IPS DF 6.9 (cell line): ENCODE measurements at regions not wholly inside any gene's neighbourhood (a gene's known extent, or its start where the extent isn't known, plus 50 kb on each side); places are given as distances from the start of the nearest gene placed in this dataset.

Experiments used
- DNase-seq: peaks from one replicate; pipeline ENCODE4 v3.0.0-alpha.2; 2013; ENCODE audit warnings: low read depth, low spot score
- H3K27ac ChIP-seq: one replicate; pipeline ENCODE4 v1.5.1; 2013; ENCODE audit warnings: low read length, control low read depth
- H3K27me3 ChIP-seq: 2 replicates; pipeline ENCODE4 v1.6.1; 2013; ENCODE audit warnings: mild to moderate bottlenecking, low read length; ENCODE audit not compliant: control insufficient read depth, insufficient read depth
- H3K36me3 ChIP-seq: 2 replicates; pipeline ENCODE4 v1.6.1; 2013; ENCODE audit warnings: low read length; ENCODE audit not compliant: control insufficient read depth, insufficient read depth
- H3K4me1 ChIP-seq: 2 replicates; pipeline ENCODE4 v1.6.1; 2013; ENCODE audit warnings: low read length; ENCODE audit not compliant: control insufficient read depth, insufficient read depth
- H3K4me3 ChIP-seq: 2 replicates; pipeline ENCODE4 v1.5.1; 2013; ENCODE audit warnings: mild to moderate bottlenecking, low read length
- H3K9me3 ChIP-seq: 2 replicates; pipeline ENCODE4 v1.6.1; 2013; ENCODE audit warnings: low read length, inconsistent platforms; ENCODE audit not compliant: control insufficient read depth, insufficient read depth
- WGBS: extraction: QIAGEN DNeasy Blood & Tissue Kit; methylation state at CpG from one replicate; pipeline ENCODE4 v1.1.7; 2013; ENCODE audit warnings: mixed read lengths, missing lambda C conversion rate; ENCODE audit not compliant: insufficient read length, insufficient coverage; 5-methylcytosine and 5-hydroxymethylcytosine counted together

GRCh38 chr11:122207921-122208764, 92.1 kb upstream of the BLID start:
- no CpG with 5 or more reads among the region's 8 CpGs for WGBS
- Histone ChIP-seq H3K4me1 (peaks cover 1% of the 10 kb centered on the region; the same call in 1 of the 2 replicates), H3K27me3 (no peaks in the 10 kb centered on the region), H3K9me3 (no peaks in the 10 kb centered on the region), H3K36me3 (no peaks in the 10 kb centered on the region), H3K27ac (no peak overlapping the region), H3K4me3 (no peak overlapping the region)
- DNase-seq, result no peak

DNA sequence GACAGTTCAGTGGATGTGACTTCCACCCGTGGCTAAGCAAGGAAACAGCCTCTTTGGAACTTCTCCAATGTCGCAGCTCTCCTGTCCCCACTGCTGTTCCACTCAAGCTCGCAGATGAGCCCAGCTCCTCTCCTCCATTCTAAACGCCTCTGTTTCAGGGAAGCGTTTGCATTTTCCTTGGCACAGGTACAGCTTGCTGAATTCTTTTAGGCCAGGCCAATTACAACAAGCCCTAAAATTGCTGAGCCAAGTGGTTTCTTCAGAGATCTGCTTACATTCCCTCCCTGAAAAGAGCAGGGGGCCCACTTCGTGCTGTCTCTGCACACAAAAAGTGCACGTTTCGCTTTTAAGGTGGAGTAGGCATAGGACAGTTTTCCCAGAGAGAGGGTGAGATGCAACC, 91.5 kb upstream of the BLID start:
- H3K4me1 ChIP-seq, result peaks cover 3% of the 10 kb centered on the region; the same call in 1 of the 2 replicates
- no CpG with 5 or more reads among the region's 8 CpGs for WGBS

DNA sequence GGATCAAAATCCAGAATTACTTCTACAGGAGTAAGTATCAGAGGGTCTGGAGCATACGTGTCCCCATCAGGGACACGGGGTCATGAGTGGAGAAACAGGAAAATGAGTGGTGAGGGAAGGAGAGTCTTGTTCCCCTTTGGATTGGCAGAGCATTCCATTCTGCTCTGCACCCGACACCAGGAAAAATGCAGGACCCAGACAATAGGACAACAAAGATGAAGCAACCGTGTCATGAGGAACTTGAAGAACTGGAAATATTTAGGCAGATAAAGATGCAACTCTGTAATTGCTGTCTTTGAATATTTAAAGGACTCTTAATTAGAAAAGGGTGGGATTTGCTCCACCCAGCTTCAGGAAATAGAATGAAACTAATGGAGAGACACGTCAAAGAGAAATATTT, 89.0 kb upstream of the BLID start:
- Histone ChIP-seq H3K9me3 (no peaks in the 10 kb centered on the region), H3K4me1 (peaks cover 3% of the 10 kb centered on the region; the same call in 1 of the 2 replicates), H3K36me3 (no peaks in the 10 kb centered on the region), H3K27ac (no peak overlapping the region), H3K27me3 (no peaks in the 10 kb centered on the region), H3K4me3 (no peak overlapping the region)
- no peak for DNase-seq
- no CpG with 5 or more reads among the region's 5 CpGs for WGBS

More for the DNA sequence above, 91.5 kb upstream of the BLID start:
- Histone ChIP-seq H3K27ac (no peak overlapping the region), H3K36me3 (no peaks in the 10 kb centered on the region), H3K27me3 (no peaks in the 10 kb centered on the region), H3K4me3 (no peak overlapping the region), H3K9me3 (no peaks in the 10 kb centered on the region)
- DNase-seq, result no peak

- no peak overlapping the region for H3K27ac ChIP-seq
- peaks cover 3% of the 10 kb centered on the region; the same call in 1 of the 2 replicates for H3K4me1 ChIP-seq
- H3K9me3 ChIP-seq, result no peaks in the 10 kb centered on the region
- no peak overlapping the region for H3K4me3 ChIP-seq
- H3K36me3 ChIP-seq, result no peaks in the 10 kb centered on the region
- WGBS, result no CpG with 5 or more reads among the region's 5 CpGs
- no peak for DNase-seq
- H3K27me3 ChIP-seq, result no peaks in the 10 kb centered on the region
Measured at GRCh38 chr11:122204206-122204605, 88.2 kb upstream of the BLID start.

GRCh38 chr11:122202951-122203456, 87.0 kb upstream of the BLID start:
- no peak overlapping the region for H3K27ac ChIP-seq
- H3K9me3 ChIP-seq, result no peaks in the 10 kb centered on the region
- H3K4me1 ChIP-seq, result peaks cover 3% of the 10 kb centered on the region; the same call in 1 of the 2 replicates
- no peaks in the 10 kb centered on the region for H3K36me3 ChIP-seq
- H3K4me3 ChIP-seq, result no peak overlapping the region
- no peaks in the 10 kb centered on the region for H3K27me3 ChIP-seq
- DNase-seq, result no peak
- no CpG with 5 or more reads among the region's 19 CpGs for WGBS

GRCh38 chr11:122202161-122202950, 86.3 kb upstream of the BLID start:
- no CpG with 5 or more reads among the region's 16 CpGs for WGBS
- Histone ChIP-seq H3K36me3 (no peaks in the 10 kb centered on the region), H3K9me3 (no peaks in the 10 kb centered on the region), H3K27me3 (no peaks in the 10 kb centered on the region), H3K27ac (no peak overlapping the region), H3K4me1 (peaks cover 3% of the 10 kb centered on the region; the same call in 1 of the 2 replicates), H3K4me3 (no peak overlapping the region)
- DNase-seq, result no peak

DNA sequence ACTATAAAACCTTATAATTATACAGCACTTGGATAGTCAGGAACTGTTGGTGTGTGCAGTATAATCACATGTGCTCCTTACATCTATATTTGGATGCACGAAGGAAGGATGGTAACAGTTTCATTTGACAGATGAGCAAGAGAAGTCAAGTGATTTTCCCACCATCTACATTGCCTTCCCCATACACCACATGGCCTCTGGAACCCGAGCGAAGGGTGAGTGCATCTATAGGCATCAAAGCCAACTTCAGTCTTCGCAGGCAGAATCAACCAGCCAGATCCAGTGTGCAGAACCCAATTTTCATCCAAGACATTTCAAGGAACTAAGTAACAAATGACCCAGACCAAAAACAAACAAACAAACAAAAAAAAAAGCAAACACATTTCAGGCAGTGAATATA, 85.1 kb upstream of the BLID start:
- DNase-seq, result no peak
- H3K27ac ChIP-seq, result no peak overlapping the region
- H3K4me3 ChIP-seq, result no peak overlapping the region
- no CpG with 5 or more reads among the region's 4 CpGs for WGBS
- peaks cover 3% of the 10 kb centered on the region; the same call in 1 of the 2 replicates for H3K4me1 ChIP-seq
- no peaks in the 10 kb centered on the region for H3K9me3 ChIP-seq
- no peaks in the 10 kb centered on the region for H3K36me3 ChIP-seq
- H3K27me3 ChIP-seq, result no peaks in the 10 kb centered on the region

- Histone ChIP-seq H3K9me3 (no peaks in the 10 kb centered on the region), H3K36me3 (no peaks in the 10 kb centered on the region), H3K27ac (no peak overlapping the region), H3K27me3 (no peaks in the 10 kb centered on the region), H3K4me3 (no peak overlapping the region), H3K4me1 (peaks cover 3% of the 10 kb centered on the region; the same call in 1 of the 2 replicates)
- WGBS, result no CpG with 5 or more reads among the region's 3 CpGs
- DNase-seq, result no peak
Measured at GRCh38 chr11:122199661-122200060, 83.6 kb upstream of the BLID start.

DNA sequence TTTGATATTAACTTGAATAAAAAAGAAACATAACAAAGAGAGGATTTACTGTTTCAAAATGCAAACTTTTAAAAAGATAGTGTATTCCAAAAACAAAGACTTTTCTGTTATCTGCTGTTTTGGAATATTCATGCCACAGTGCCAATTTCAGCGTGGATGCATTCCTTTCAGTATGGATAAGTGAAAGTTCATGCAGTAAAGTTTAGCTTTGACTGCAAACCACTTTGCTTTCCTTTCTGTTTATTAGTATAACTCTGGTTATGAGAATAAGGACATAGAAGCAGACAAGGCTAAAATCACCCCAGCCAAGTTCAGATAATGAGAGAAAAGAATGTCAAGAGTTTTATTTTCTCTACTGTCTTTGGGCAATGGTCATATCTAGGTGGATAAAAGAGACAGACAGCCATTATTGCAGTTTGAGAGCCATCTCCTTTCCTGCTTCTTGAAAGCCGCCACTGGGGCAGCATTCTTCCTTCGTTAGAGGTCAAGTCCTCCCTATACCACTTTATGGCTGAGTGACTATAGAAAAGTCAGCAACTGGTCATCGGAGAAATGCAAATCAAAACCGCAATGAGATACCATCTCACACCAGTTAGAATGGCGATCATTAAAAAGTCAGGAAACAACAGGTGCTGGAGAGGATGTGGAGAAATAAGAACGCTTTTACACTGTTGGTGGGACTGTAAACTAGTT, 82.4 kb upstream of the BLID start:
- DNase-seq, result no peak
- Histone ChIP-seq H3K4me1 (peaks cover 3% of the 10 kb centered on the region; the same call in 1 of the 2 replicates), H3K27me3 (no peaks in the 10 kb centered on the region), H3K27ac (no peak overlapping the region), H3K9me3 (no peaks in the 10 kb centered on the region), H3K4me3 (no peak overlapping the region), H3K36me3 (no peaks in the 10 kb centered on the region)
- no CpG with 5 or more reads among the region's 7 CpGs for whole genome bisulfite sequencing
